ENCODE measurements at regions not wholly inside any gene's neighbourhood (a gene's known extent, or its start where the extent isn't known, plus 50 kb on each side); places are given as distances from the start of the nearest gene placed in this dataset.

DNA sequence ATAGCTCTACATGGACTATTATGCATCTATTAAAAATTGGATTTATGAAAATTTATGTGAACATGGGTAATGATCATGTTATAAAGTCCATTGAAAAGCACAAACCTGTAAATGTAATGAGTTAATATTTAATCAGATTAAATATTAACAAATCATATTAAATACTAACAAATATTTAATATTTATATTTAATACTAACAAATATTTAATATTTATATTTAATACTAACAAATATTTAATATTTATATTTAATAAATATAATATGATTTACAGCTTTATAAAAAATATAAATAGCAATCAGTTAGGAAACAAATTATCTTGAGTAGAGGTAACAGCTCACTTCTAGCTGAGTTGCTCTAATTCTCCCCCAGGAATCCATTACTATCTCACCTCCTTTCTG, 758.0 kb upstream of the USP15 start:
- TF ChIP-seq POLR2AphosphoS5 (IDR thresholded peaks at IDR 0.05) (no peak), POLR2A (IDR thresholded peaks at IDR 0.05) (no peak), EP300 (IDR thresholded peaks at IDR 0.05) (no peak)
- TF ChIP-seq, protein P1, sequence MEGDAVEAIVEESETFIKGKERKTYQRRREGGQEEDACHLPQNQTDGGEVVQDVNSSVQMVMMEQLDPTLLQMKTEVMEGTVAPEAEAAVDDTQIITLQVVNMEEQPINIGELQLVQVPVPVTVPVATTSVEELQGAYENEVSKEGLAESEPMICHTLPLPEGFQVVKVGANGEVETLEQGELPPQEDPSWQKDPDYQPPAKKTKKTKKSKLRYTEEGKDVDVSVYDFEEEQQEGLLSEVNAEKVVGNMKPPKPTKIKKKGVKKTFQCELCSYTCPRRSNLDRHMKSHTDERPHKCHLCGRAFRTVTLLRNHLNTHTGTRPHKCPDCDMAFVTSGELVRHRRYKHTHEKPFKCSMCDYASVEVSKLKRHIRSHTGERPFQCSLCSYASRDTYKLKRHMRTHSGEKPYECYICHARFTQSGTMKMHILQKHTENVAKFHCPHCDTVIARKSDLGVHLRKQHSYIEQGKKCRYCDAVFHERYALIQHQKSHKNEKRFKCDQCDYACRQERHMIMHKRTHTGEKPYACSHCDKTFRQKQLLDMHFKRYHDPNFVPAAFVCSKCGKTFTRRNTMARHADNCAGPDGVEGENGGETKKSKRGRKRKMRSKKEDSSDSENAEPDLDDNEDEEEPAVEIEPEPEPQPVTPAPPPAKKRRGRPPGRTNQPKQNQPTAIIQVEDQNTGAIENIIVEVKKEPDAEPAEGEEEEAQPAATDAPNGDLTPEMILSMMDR (IDR thresholded peaks at IDR 0.05), result no peak
- intact Hi-C loops (cut with DNase I), result no loop called here
- no peak overlapping the region for H3K4me3 ChIP-seq
- DNase-seq, result no peak
- H3K4me1 ChIP-seq, result no peaks in the 10 kb centered on the region
- H3K27me3 ChIP-seq, result no peaks in the 10 kb centered on the region
- no peak overlapping the region for H3K27ac ChIP-seq
- H3K36me3 ChIP-seq, result no peaks in the 10 kb centered on the region
- no peaks in the 10 kb centered on the region for H3K9me3 ChIP-seq

DNA sequence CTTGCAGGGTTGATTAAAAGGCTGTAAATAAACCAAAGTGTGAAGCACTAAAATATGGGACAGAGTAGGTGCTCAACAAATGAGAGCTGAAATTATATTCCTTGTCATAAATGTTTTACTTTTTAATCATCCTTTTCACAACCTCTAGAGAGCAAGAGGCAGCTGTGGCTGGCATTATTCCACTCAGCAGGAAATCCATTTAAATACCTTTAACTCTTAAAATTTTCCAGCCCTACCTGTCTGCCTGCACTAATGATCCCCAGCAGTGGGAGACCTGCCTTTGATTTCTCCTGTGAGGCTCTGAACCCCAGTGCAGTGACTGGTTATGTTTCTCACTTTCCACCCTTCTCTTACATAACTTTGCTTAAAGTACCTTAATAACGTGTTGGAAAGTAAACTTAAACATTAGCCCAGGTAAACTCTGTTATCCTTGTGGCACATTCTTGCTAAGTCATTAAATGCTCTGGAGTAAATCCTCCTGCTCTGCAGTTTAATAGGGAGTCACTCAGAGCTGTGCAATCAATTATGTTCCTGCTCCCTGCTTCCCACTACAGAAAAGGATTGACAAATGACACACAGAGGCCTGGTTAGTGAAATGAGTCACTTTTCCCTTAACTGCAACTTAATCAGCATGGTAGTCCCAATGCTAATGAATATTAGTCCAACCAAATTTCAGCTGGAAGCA, 755.7 kb upstream of the USP15 start:
- no peak for DNase-seq
- TF ChIP-seq EP300 (IDR thresholded peaks at IDR 0.05) (no peak), POLR2A (IDR thresholded peaks at IDR 0.05) (no peak), POLR2AphosphoS5 (IDR thresholded peaks at IDR 0.05) (no peak)
- TF ChIP-seq, protein P1 (IDR thresholded peaks at IDR 0.05), result no peak
- H3K27ac ChIP-seq, result no peak overlapping the region
- H3K9me3 ChIP-seq, result no peaks in the 10 kb centered on the region
- no peaks in the 10 kb centered on the region for H3K36me3 ChIP-seq
- no peaks in the 10 kb centered on the region for H3K4me1 ChIP-seq
- intact Hi-C loops (cut with DNase I), result no loop called here
- 11 to 35% methylated on average over 1 of the region's 1 CpG for WGBS, 2 donors
- H3K4me3 ChIP-seq, result no peak overlapping the region
- no peaks in the 10 kb centered on the region for H3K27me3 ChIP-seq

DNA sequence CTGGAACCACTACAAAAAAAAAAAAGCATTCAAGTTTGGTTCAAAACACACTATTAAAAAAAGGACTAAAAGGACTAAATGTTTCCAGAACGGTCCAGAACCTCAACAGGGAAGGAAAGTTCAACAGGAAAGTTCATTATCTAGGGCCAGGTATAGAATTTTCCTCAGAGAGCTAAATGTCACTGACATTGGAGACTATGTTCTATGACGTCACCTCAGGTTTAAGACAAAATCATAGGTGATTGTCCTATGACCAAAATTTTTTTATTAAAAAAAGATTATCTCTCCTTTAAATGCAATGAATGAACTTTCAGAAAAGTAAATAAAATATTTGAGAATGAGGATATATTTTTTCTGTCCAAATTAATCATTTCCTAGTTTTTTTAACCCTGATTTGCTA, 746.7 kb upstream of the USP15 start:
- intact Hi-C loops (cut with DNase I), result no loop called here
- WGBS, 2 donors, result 59 to 73% methylated on average over 2 of the region's 2 CpGs
- TF ChIP-seq, protein P1 (IDR thresholded peaks at IDR 0.05), result no peak

DNA sequence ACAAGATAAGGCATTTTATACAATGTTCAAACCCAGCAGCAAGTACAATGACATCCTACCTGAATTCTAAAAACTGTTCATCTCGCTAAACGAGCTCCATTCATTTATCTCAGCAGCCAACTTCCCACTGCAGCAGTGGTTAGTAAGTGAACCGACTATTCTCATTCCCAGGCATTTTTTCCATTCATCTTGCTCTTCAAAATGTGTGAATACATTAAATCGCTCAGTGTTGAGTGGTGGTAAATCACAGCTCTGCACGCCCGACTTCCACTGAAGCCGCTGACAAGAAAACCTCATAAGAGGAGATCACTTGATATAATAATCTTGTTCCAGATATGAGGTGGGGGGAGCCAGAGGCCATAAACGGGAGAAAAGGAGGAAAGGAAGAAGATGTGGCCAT, 746.2 kb upstream of the USP15 start:
- Histone ChIP-seq H3K9me3 (no peaks in the 10 kb centered on the region), H3K4me1 (no peaks in the 10 kb centered on the region), H3K36me3 (no peaks in the 10 kb centered on the region), H3K27me3 (no peaks in the 10 kb centered on the region), H3K4me3 (no peak overlapping the region), H3K27ac (no peak overlapping the region)
- intact Hi-C loops (cut with DNase I), result no loop called here
- DNase-seq, result no peak
- 81% methylated on average over 8 of the region's 8 CpGs for WGBS, 2 donors
- TF ChIP-seq, protein P1 (IDR thresholded peaks at IDR 0.05), result no peak
- no peak for TF ChIP-seq POLR2A (IDR thresholded peaks at IDR 0.05)
- no peak for TF ChIP-seq EP300 (IDR thresholded peaks at IDR 0.05)
- TF ChIP-seq POLR2AphosphoS5 (IDR thresholded peaks at IDR 0.05), result no peak

More for the DNA sequence above, 746.7 kb upstream of the USP15 start:
- DNase-seq, result no peak
- Histone ChIP-seq H3K36me3 (no peaks in the 10 kb centered on the region), H3K9me3 (no peaks in the 10 kb centered on the region), H3K4me3 (no peak overlapping the region), H3K27me3 (no peaks in the 10 kb centered on the region), H3K4me1 (no peaks in the 10 kb centered on the region), H3K27ac (no peak overlapping the region)

DNA sequence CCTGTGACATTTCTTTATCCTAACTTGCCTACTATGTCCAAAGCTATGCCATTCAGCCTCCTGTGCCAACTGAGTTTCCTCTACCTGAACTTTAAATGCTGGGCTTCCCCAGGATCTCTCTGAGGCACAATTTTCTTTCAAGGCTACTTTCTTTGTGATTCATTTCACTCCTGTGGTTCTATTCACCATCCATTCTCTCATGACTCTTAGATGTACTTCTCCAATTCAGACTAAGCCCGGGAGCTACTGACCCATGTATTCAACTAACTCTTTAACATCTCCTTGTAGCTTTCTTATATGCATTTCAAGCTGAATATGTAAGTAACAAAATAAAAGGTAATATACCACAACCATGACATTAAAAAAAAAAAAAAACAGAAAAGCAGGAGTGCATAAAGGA, 738.9 kb upstream of the USP15 start:
- no peak overlapping the region for H3K4me3 ChIP-seq
- H3K36me3 ChIP-seq, result no peaks in the 10 kb centered on the region
- no peaks in the 10 kb centered on the region for H3K27me3 ChIP-seq
- WGBS, 2 donors, result 71 to 72% methylated on average over 1 of the region's 1 CpG
- intact Hi-C loops (cut with DNase I), result no loop called here
- no peak overlapping the region for H3K27ac ChIP-seq
- no peak for DNase-seq
- H3K4me1 ChIP-seq, result no peaks in the 10 kb centered on the region
- H3K9me3 ChIP-seq, result peaks cover 0 to 1% (median 0%) of the 10 kb centered on the region in 4 donors
- TF ChIP-seq POLR2A (IDR thresholded peaks at IDR 0.05) (no peak), POLR2AphosphoS5 (IDR thresholded peaks at IDR 0.05) (no peak), EP300 (IDR thresholded peaks at IDR 0.05) (no peak)
- TF ChIP-seq, protein P1 (IDR thresholded peaks at IDR 0.05), result no peak

All from sigmoid colon (tissue), 6 donors.